HG03175 (cell line): ENCODE measurements at regions not wholly inside any gene's neighbourhood (a gene's known extent, or its start where the extent isn't known, plus 50 kb on each side); places are given as distances from the start of the nearest gene placed in this dataset.
A peak's percentile ranks its signal among the peaks of the same experiment; 100 is the strongest.
"Not testable (repeated sequence)": the region's sequence is repeated elsewhere in the genome, so short reads cannot be mapped to it uniquely, and the experiment has no call there.

Source experiments
- ATAC-seq: cut with Tn5 transposase; IDR thresholded peaks from one replicate; pipeline ENCODE4 v1.9.1; 2021; ENCODE audit warnings: mild to moderate bottlenecking, moderate library complexity; ENCODE audit not compliant: unreplicated experiment

- ATAC-seq, result no peak
Measured at GRCh38 chr10:2813693-2814092, 253.7 kb upstream of the PFKP start.

- no peak for ATAC-seq
Measured at GRCh38 chr10:2813286-2813685, 254.1 kb upstream of the PFKP start.

- ATAC-seq, result no peak
Measured at GRCh38 chr10:2812631-2813030, 254.7 kb upstream of the PFKP start.

- ATAC-seq, result no peak
Measured at GRCh38 chr10:2800178-2800577, 267.2 kb upstream of the PFKP start.

- no peak for ATAC-seq
Measured at GRCh38 chr10:2798336-2799022, 268.9 kb upstream of the PFKP start.

GRCh38 chr10:2791774-2792443 lies 275.4 kb upstream of the PFKP start:
- peak; percentile 56 for ATAC-seq

- no peak for ATAC-seq
Measured at GRCh38 chr10:2790396-2791188, 276.8 kb upstream of the PFKP start.

- no peak for ATAC-seq
Measured at GRCh38 chr10:2786251-2786650, 281.1 kb upstream of the PFKP start.

- no peak for ATAC-seq
Measured at GRCh38 chr10:2784766-2785165, 282.6 kb upstream of the PFKP start.

- no peak for ATAC-seq
Measured at GRCh38 chr10:2782950-2783349, 284.4 kb upstream of the PFKP start.

GRCh38 chr10:2782265-2782664 lies 285.1 kb upstream of the PFKP start:
- ATAC-seq, result no peak

- ATAC-seq, result no peak
Measured at GRCh38 chr10:2777666-2778355, 289.5 kb upstream of the PFKP start.

- ATAC-seq, result no peak
Measured at GRCh38 chr10:2772816-2773631, 294.3 kb upstream of the PFKP start.

- no peak for ATAC-seq
Measured at GRCh38 chr10:2772135-2772534, 295.2 kb upstream of the PFKP start.

GRCh38 chr10:2767293-2767692 lies 300.1 kb upstream of the PFKP start:
- not testable (repeated sequence) for ATAC-seq

- no peak for ATAC-seq
Measured at GRCh38 chr10:2761971-2762370, 305.4 kb upstream of the PFKP start.

GRCh38 chr10:2761311-2761710 lies 306.0 kb upstream of the PFKP start:
- ATAC-seq, result no peak

- ATAC-seq, result no peak
Measured at GRCh38 chr10:2760736-2761135, 306.6 kb upstream of the PFKP start.

GRCh38 chr10:2759233-2759632 lies 308.1 kb upstream of the PFKP start:
- no peak for ATAC-seq

- ATAC-seq, result no peak
Measured at GRCh38 chr10:2754943-2755342, 312.4 kb upstream of the PFKP start.
